Lower lobe of right lung (tissue), 2 donors: ENCODE measurements at regions not wholly inside any gene's neighbourhood (a gene's known extent, or its start where the extent isn't known, plus 50 kb on each side); places are given as distances from the start of the nearest gene placed in this dataset.
"Not testable (repeated sequence)": the region's sequence is repeated elsewhere in the genome, so short reads cannot be mapped to it uniquely, and the experiment has no call there.

ENCODE experiments used
- ATAC-seq, 2 donors: fragments of 200-7000 bp; cut with Tn5 transposase; one replicate each; pipeline ENCODE4 v1.9.1; 2020 to 2022; ENCODE audit warnings: mild to moderate bottlenecking in 2 of 2, moderate library complexity in 2 of 2
- DNase-seq: peaks from one replicate; pipeline ENCODE4 v3.0.0-alpha.2; 2020
- H3K27ac ChIP-seq: fragments of 200-600 bp; one replicate; pipeline ENCODE4 v1.8.0; 2022
- H3K27me3 ChIP-seq: fragments of 200-600 bp; one replicate; pipeline ENCODE4 v1.8.0; 2022; ENCODE audit warnings: low read depth
- H3K36me3 ChIP-seq: fragments of 200-600 bp; one replicate; pipeline ENCODE4 v1.8.0; 2022; ENCODE audit warnings: mild to moderate bottlenecking
- H3K4me1 ChIP-seq: fragments of 200-600 bp; one replicate; pipeline ENCODE4 v1.8.0; 2022
- H3K4me3 ChIP-seq: fragments of 200-600 bp; one replicate; pipeline ENCODE4 v1.8.0; 2022; ENCODE audit warnings: mild to moderate bottlenecking
- H3K9me3 ChIP-seq: fragments of 200-600 bp; one replicate; pipeline ENCODE4 v1.8.0; 2022
- intact Hi-C: fragments of 100-400 bp; cut with DNase I; formaldehyde crosslinking; loops from one replicate; pipeline ENCODE4 v1.11.0; 2022
- TF ChIP-seq, protein P1 (sequence below): fragments of 200-600 bp; IDR thresholded peaks from one replicate; pipeline ENCODE4 v1.8.0; 2022; ENCODE audit warnings: antibody characterized with exemption, mild to moderate bottlenecking
- donor health status: DM: no; HTN: yes; CAD: no; lungs with severe emphysema.

- Histone ChIP-seq H3K4me1 (no peaks in the 10 kb centered on the region), H3K4me3 (no peak overlapping the region), H3K36me3 (no peaks in the 10 kb centered on the region), H3K27me3 (peaks cover 19% of the 10 kb centered on the region), H3K27ac (no peak overlapping the region), H3K9me3 (no peaks in the 10 kb centered on the region)
- ATAC-seq (no peak), DNase-seq (no peak)
- intact Hi-C loops, result no loop called here
- TF ChIP-seq, protein P1, sequence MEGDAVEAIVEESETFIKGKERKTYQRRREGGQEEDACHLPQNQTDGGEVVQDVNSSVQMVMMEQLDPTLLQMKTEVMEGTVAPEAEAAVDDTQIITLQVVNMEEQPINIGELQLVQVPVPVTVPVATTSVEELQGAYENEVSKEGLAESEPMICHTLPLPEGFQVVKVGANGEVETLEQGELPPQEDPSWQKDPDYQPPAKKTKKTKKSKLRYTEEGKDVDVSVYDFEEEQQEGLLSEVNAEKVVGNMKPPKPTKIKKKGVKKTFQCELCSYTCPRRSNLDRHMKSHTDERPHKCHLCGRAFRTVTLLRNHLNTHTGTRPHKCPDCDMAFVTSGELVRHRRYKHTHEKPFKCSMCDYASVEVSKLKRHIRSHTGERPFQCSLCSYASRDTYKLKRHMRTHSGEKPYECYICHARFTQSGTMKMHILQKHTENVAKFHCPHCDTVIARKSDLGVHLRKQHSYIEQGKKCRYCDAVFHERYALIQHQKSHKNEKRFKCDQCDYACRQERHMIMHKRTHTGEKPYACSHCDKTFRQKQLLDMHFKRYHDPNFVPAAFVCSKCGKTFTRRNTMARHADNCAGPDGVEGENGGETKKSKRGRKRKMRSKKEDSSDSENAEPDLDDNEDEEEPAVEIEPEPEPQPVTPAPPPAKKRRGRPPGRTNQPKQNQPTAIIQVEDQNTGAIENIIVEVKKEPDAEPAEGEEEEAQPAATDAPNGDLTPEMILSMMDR, result no peak
These were observed 101.8 kb downstream of the PHETA1 start for GRCh38 chr12:111267144-111267543.

DNA sequence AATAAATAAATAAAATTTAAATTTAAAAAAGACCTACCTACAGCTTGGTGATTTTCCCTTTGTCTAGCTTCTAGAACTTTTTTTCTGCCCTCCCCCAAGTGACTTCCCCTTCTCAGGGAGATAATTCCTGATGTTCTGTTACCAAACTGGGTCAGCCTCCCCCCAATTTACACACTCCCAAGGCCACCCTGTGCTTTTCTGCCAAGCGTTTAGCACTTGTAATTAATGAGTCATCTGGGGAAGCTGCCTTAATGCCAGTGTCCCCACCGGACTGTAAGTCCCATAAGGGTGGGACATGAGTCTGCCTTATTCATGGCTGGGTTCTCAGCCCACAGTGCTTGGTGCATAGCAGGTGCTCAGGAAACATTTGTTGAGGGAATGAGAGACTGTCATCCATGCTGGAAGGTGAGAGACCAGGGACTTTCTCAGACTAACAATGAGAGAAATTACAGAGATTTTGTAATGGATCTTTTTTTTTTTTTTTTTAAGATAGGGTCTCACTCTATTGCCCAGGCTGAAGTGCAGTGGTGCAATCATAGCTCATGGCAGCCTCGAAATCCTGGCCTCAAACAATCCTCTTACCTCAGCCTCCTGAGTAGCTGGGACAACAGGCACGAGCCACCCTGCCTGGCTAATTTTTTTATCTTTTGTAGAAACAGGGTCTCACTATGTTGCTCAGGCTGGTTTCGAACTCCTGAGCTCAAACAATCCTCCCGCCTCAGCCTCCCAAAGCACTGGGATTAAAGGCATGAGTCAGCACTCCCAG, 106.8 kb downstream of the PHETA1 start:
- H3K4me1 ChIP-seq, result no peaks in the 10 kb centered on the region
- intact Hi-C loops, result no loop called here
- H3K9me3 ChIP-seq, result no peaks in the 10 kb centered on the region
- TF ChIP-seq, protein P1, result no peak
- no peak overlapping the region for H3K27ac ChIP-seq
- H3K27me3 ChIP-seq, result peaks cover 5% of the 10 kb centered on the region
- no peaks in the 10 kb centered on the region for H3K36me3 ChIP-seq
- no peak overlapping the region for H3K4me3 ChIP-seq
- ATAC-seq, result no peak
- DNase-seq, result no peak

- Histone ChIP-seq H3K27ac (no peak overlapping the region), H3K4me3 (no peak overlapping the region), H3K27me3 (peaks cover 5% of the 10 kb centered on the region), H3K9me3 (no peaks in the 10 kb centered on the region), H3K36me3 (no peaks in the 10 kb centered on the region), H3K4me1 (no peaks in the 10 kb centered on the region)
- no peak for ATAC-seq
- intact Hi-C loops, result no loop called here
- no peak for DNase-seq
- TF ChIP-seq, protein P1, result no peak
These were observed 108.2 kb downstream of the PHETA1 start for GRCh38 chr12:111260732-111261131.

- no peak for ATAC-seq
- no peak overlapping the region for H3K27ac ChIP-seq
- intact Hi-C loops, result no loop called here
- H3K27me3 ChIP-seq, result peaks cover 10% of the 10 kb centered on the region
- H3K4me3 ChIP-seq, result no peak overlapping the region
- no peaks in the 10 kb centered on the region for H3K36me3 ChIP-seq
- no peak for DNase-seq
- H3K9me3 ChIP-seq, result no peaks in the 10 kb centered on the region
- H3K4me1 ChIP-seq, result no peaks in the 10 kb centered on the region
- TF ChIP-seq, protein P1, result no peak
These were observed 109.7 kb downstream of the PHETA1 start for GRCh38 chr12:111259231-111259630.

DNA sequence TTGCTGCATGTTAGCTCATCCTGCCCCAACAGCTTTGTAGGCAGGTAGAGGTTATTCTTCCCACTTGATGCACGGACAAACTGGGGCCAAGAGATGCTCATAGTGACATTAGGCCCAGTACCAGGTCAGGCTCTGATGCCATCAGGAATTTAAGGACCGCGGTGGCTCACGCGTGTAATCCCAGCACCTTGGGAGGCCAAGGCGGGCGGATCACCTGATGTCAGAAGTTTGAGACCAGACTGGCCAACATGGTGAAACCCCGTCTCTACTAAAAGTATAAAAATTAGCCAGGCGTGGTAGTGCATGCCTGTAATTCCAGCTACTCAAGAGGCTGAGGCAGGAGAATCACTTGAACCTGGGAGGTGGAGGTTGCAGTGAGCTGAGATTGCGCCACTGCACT, 110.8 kb downstream of the PHETA1 start:
- H3K9me3 ChIP-seq, H3K4me3 ChIP-seq, intact Hi-C loops: not testable (repeated sequence)

DNA sequence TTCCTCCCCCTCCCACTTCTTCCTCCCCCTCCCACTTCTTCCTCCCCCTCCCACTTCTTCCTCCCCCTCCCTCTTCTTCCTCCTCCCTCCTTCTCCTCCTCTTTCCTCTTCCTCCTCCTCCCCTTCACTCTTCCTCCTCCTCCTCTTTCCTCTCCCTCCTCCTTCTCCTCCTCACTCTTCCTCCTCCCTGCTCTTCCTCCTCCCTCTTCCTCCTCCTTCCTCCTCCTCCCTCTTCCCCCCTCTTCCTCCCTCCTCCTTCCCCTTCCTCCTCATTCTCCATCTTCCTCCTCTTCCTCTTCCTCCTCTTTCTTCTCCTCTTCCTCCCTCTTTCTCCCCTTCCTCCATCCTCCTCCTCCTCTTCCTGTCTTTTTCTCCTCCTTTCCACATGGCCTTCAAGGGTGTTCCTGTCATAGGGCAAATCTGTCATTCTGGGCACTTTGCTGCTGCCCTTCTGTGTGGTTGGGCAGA, 111.4 kb downstream of the PHETA1 start:
- peaks cover 10% of the 10 kb centered on the region for H3K27me3 ChIP-seq
- no peaks in the 10 kb centered on the region for H3K36me3 ChIP-seq
- H3K27ac ChIP-seq, result no peak overlapping the region
- DNase-seq (no peak), ATAC-seq (no peak)
- H3K4me1 ChIP-seq, result no peaks in the 10 kb centered on the region
- H3K9me3 ChIP-seq, result no peaks in the 10 kb centered on the region
- H3K4me3 ChIP-seq, result no peak overlapping the region
- TF ChIP-seq, protein P1, result no peak
- intact Hi-C loops, result no loop called here

More for the DNA sequence above, 110.8 kb downstream of the PHETA1 start:
- not testable (repeated sequence) for H3K27me3 ChIP-seq, H3K36me3 ChIP-seq, ATAC-seq, H3K27ac ChIP-seq, H3K4me1 ChIP-seq, DNase-seq
